ENCODE measurements at regions not wholly inside any gene's neighbourhood (a gene's known extent, or its start where the extent isn't known, plus 50 kb on each side); places are given as distances from the start of the nearest gene placed in this dataset.
A peak's percentile ranks its signal among the peaks of the same experiment; 100 is the strongest.

DNA sequence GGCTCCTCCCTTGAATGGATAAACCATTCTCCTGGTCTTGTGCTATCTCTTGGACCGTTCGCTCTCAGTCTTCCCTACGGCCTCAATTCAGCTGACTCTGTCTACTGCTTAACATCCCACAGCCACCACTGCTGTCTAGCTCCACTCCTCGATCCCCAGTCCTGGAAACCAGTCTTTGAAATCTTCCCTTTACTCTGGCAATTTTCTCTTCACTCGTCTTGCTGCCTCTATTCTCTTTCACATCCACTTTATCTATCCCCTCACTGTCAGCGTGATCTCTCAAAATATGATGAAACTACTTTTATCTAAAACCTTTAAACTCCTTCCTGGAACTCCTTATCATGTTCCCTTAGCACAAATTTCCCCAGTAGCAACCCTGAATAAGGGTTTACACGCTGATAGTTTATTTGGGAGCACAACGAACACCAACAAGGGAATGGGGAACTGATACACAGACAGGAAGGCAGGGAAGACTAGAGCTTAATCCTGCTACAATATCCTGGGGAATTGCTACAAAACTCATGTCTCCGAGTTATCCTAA is 131.6 kb upstream of the SAMSN1 start (continued):
- TF ChIP-seq, protein P1, sequence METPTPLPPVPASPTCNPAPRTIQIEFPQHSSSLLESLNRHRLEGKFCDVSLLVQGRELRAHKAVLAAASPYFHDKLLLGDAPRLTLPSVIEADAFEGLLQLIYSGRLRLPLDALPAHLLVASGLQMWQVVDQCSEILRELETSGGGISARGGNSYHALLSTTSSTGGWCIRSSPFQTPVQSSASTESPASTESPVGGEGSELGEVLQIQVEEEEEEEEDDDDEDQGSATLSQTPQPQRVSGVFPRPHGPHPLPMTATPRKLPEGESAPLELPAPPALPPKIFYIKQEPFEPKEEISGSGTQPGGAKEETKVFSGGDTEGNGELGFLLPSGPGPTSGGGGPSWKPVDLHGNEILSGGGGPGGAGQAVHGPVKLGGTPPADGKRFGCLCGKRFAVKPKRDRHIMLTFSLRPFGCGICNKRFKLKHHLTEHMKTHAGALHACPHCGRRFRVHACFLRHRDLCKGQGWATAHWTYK (CRISPR knock-in tag; IDR thresholded peaks at IDR 0.05) = peak; percentile 29; the same call in 1 of the 2 replicates
- TF ChIP-seq NEUROD1 (IDR thresholded peaks at IDR 0.05; ENCODE audit: borderline replicate concordance, low read depth, low read length, partially characterized antibody) (no peak), CREB1 (IDR thresholded peaks at IDR 0.05) (no peak), CREB1 (CRISPR knock-in tag; IDR thresholded peaks at IDR 0.05) (no peak), EWSR1 (IDR thresholded peaks at IDR 0.05; ENCODE audit: borderline replicate concordance, low read depth, partially characterized antibody) (no peak), CTBP1 (IDR thresholded peaks at IDR 0.05; ENCODE audit: borderline replicate concordance) (peak; percentile 53; the same call in 1 of the 2 replicates), ZEB2 (IDR thresholded peaks at IDR 0.05) (peak; percentile 18; the same call in 1 of the 2 replicates), ZNF699 (CRISPR knock-in tag; IDR thresholded peaks at IDR 0.05; ENCODE audit: insufficient replicate concordance) (no peak), OTX1 (CRISPR knock-in tag; IDR thresholded peaks at IDR 0.05) (0 out of 2 replicates have a peak, but pooled peaks have one; percentile 29), E2F3 (CRISPR knock-in tag; IDR thresholded peaks at IDR 0.05) (no peak), TSC22D4 (tag; IDR thresholded peaks at IDR 0.05) (no peak)
- TF ChIP-seq, protein P2, sequence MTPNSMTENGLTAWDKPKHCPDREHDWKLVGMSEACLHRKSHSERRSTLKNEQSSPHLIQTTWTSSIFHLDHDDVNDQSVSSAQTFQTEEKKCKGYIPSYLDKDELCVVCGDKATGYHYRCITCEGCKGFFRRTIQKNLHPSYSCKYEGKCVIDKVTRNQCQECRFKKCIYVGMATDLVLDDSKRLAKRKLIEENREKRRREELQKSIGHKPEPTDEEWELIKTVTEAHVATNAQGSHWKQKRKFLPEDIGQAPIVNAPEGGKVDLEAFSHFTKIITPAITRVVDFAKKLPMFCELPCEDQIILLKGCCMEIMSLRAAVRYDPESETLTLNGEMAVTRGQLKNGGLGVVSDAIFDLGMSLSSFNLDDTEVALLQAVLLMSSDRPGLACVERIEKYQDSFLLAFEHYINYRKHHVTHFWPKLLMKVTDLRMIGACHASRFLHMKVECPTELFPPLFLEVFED (CRISPR knock-in tag; conservative IDR thresholded peaks at IDR 0.05) = no peak
- TF ChIP-seq, protein P3, sequence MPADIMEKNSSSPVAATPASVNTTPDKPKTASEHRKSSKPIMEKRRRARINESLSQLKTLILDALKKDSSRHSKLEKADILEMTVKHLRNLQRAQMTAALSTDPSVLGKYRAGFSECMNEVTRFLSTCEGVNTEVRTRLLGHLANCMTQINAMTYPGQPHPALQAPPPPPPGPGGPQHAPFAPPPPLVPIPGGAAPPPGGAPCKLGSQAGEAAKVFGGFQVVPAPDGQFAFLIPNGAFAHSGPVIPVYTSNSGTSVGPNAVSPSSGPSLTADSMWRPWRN (IDR thresholded peaks at IDR 0.05; ENCODE audit: low read depth) = 0 out of 2 replicates have a peak, but pooled peaks have one; percentile 27
- TF ChIP-seq, protein P4, sequence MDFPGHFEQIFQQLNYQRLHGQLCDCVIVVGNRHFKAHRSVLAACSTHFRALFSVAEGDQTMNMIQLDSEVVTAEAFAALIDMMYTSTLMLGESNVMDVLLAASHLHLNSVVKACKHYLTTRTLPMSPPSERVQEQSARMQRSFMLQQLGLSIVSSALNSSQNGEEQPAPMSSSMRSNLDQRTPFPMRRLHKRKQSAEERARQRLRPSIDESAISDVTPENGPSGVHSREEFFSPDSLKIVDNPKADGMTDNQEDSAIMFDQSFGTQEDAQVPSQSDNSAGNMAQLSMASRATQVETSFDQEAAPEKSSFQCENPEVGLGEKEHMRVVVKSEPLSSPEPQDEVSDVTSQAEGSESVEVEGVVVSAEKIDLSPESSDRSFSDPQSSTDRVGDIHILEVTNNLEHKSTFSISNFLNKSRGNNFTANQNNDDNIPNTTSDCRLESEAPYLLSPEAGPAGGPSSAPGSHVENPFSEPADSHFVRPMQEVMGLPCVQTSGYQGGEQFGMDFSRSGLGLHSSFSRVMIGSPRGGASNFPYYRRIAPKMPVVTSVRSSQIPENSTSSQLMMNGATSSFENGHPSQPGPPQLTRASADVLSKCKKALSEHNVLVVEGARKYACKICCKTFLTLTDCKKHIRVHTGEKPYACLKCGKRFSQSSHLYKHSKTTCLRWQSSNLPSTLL (IDR thresholded peaks at IDR 0.05) = no peak
- TF ChIP-seq, protein P5, sequence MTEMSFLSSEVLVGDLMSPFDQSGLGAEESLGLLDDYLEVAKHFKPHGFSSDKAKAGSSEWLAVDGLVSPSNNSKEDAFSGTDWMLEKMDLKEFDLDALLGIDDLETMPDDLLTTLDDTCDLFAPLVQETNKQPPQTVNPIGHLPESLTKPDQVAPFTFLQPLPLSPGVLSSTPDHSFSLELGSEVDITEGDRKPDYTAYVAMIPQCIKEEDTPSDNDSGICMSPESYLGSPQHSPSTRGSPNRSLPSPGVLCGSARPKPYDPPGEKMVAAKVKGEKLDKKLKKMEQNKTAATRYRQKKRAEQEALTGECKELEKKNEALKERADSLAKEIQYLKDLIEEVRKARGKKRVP (CRISPR knock-in tag; IDR thresholded peaks at IDR 0.05) = 0 out of 2 replicates have a peak, but pooled peaks have one; percentile 38
- TF ChIP-seq, protein P6, sequence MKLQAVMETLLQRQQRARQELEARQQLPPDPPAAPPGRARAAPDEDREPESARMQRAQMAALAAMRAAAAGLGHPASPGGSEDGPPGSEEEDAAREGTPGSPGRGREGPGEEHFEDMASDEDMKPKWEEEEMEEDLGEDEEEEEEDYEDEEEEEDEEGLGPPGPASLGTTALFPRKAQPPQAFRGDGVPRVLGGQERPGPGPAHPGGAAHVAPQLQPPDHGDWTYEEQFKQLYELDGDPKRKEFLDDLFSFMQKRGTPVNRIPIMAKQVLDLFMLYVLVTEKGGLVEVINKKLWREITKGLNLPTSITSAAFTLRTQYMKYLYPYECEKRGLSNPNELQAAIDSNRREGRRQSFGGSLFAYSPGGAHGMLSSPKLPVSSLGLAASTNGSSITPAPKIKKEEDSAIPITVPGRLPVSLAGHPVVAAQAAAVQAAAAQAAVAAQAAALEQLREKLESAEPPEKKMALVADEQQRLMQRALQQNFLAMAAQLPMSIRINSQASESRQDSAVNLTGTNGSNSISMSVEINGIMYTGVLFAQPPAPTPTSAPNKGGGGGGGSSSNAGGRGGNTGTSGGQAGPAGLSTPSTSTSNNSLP (IDR thresholded peaks at IDR 0.05; ENCODE audit: borderline replicate concordance, low read depth, low read length) = peak; percentile 43; the same call in 1 of the 2 replicates
- TF ChIP-seq, protein P7, sequence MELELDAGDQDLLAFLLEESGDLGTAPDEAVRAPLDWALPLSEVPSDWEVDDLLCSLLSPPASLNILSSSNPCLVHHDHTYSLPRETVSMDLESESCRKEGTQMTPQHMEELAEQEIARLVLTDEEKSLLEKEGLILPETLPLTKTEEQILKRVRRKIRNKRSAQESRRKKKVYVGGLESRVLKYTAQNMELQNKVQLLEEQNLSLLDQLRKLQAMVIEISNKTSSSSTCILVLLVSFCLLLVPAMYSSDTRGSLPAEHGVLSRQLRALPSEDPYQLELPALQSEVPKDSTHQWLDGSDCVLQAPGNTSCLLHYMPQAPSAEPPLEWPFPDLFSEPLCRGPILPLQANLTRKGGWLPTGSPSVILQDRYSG (tag; conservative IDR thresholded peaks at IDR 0.05; ENCODE audit: low read depth) = no peak

All from K562 (cell line).